Stromal cell of bone marrow (primary cell): ENCODE measurements at regions not wholly inside any gene's neighbourhood (a gene's known extent, or its start where the extent isn't known, plus 50 kb on each side); places are given as distances from the start of the nearest gene placed in this dataset.

Source experiments
- DNase-seq: peaks from one replicate; pipeline ENCODE4 v3.0.0-alpha.2; 2012; ENCODE audit warnings: low read depth

DNA sequence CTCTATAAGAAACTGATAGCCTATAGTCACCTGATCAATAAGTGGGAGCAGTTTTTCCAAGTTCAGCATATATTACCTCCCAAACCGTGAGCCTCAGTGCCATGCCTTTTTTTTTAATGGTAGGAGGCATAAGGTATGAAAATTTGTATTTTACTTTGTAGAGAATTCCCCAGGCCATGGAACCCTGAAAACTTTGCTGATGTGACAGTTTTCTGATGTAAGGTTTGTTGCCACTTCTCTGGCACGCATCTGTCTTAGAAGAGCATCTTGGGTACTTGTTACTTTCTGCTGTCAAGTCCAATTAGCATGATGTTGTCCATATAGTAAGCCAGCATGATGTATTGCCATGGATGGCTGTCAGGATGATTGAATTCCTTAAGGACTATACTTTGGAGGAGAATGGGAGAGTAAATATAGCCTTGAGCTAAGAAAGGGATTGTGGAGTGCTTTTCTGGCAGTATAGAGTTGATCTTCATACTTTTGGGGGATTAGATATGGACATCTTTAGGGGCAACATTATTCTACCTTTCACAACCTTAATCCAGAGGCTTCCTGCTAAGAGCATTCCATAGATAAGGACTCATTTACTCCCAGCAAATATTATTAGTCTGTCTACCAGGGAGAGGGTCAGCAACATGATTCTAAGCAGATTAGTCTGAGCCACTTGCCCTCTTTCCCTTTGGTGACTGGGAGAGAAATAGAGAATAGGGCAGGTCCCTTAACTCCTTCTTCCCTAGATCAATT is 389.6 kb downstream of the YTHDC2 start:
- DNase-seq: no peak

DNA sequence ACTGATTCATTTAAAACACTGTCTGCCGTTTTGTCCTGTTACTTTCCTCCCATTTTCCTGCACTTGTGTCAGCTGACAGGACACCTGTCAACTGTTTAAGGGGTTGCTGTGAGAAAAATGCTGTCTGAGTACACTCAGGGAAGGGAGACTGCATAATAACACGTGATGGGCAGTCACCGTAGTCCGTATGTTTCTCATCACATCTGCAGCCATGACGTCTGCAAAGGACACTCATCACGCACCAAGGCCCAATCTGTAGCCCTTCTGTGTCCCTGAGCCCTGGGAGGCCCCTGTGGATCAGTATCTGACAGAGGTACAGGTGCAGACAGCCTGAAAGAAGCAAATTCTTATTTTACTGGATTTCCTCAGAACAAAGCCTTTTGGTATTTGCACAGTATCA is 396.3 kb downstream of the YTHDC2 start:
- no peak for DNase-seq

DNA sequence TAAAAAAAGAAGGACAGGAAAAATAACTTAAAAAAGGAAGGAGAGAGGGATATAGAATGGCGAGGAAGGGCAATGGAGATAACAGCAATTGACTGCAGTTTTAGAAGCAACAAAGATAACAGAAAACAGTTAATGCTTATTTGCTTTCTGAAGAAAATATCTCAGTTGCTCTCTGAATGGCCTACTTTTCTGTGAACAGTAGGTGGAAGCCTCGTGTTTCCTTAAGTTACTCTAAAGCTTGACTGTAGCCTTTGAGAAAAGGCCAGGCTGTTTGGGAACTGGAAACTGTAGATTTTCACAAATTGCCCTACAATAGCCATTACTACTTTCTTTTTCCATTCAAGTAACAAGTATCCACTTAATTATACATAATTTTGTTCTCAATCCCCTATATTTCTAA is 404.5 kb downstream of the YTHDC2 start:
- DNase-seq: no peak

DNA sequence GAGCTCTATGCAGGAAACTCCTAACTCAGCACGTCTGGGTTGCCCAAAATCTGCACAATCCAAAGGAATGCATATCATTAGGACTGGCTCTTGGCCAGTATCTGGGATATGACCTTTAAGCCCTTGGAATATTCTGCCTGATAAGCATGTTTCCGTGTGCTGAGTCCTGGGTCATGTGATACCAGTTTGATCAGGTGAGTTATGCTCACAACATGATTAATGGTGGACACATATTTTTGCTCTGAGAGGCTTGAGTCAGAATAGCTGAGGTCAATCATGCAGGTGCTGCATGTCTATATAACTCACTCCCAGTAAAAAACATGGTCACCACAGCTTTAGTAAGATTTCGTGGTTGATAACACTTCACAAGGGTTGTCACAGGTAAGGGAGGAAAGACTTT is 408.8 kb downstream of the YTHDC2 start:
- DNase-seq: no peak

DNA sequence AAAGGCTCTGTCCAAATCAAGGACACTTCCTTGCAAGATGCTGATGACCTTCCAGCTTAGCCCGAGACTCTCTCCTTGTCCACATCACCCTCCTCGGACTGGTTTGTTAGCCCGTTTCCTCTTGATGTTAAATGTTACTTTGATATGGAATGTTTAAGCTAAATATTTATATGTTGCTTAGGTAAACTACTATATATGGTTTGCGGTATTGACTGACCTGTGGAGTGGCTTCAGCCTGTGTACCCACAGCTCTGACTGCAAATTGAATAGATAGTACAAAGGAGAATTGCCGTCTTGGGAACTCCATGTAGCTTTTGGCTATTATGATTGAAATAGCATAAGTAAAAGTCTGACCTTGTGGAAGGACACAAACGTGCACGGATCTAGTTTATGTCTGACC is 422.0 kb downstream of the YTHDC2 start:
- DNase-seq: no peak

DNA sequence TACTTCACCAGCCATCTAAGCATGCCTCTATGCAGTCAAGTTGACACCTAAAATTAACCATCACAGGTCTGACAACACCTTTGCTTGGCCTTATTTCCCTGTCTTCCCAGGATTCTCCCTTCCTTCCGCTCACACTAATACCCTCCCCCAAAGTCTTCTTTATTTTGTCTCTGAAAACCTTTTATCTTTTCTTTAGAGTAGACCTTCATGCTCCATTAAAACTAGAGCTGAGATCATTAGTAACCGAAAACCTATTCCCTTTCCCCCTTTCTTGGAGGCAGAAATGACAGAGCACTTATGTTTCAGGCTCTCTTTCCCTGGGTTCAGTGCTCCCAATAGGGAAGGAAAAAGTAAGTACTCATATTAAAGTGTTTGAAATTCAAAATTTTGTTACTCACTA is 423.8 kb downstream of the YTHDC2 start:
- DNase-seq: no peak

DNA sequence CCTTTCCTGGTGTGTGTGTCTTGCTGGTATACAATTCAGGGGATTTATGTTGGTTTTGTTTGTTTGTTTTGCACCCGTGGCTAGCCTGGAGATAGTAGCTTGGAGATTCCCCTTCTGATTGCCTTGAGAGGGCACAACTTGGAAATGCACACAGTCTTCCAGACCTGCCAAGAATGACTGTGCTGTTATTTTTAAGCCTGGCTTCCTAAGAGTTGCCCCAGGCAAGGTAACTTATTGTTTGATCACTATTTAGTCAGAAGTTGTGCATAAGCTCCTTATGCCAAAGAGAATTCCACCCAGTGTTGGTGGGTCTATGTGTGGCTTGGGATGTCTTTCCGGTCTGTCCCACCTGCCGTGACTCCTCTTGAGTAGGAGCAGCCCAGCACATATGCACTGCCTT is 421.9 kb upstream of the KCNN2 start:
- no peak for DNase-seq

DNA sequence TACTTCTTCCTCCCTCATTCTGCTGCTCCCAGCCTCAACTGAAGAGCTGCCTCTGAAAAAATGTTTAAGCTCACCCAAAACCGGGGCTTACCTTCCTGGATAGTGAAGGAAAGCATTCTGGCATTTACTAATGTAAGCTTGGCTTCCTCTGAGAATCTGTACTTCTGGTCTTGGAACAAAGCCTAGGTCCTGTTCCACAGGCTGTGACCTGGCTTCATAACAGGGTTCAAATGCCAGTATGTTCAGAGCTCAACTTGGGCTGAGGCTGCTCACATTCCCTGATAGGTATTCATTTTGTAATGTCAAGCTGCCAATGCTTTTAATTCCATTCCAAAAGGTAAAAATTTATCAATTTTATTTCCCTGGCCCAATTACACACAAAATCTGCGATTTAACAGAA is 411.7 kb upstream of the KCNN2 start:
- no peak for DNase-seq

DNA sequence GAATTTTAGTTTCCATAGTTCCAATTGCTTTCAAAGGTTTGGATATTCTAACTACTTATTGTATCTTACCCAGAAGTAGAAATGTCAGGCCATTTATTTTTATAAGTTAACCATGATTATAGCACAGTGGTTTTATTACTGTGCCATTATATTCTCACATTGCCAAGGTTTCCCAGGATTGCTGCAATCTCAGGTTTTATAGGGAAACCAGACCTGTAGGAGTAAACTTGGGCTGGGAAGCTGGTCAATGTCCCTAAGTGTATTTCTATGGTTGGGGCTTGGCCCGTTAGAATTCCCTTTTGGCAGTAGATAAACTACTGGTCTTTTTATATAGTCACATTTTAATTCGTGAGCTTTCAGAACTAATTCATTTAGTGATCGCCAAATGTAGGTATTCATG is 396.6 kb upstream of the KCNN2 start:
- no peak for DNase-seq

DNA sequence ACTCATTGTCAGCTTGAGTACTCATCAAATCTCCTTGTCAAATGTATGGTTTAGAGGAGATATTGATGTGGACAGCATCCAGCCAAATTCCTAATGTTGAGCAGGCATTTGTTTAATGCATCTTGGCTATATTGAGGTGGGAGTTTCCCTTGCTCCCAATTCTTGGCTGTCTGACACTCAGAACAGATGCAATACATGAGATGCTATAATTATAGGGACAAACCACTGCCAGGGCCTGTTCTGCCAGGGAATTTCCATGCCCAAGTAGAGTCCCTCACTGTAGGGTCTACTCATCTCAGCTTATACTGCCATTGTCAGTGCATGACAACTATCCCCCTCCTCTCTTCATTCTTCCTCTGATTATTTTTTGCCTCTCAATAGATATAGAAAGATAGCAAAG is 392.0 kb upstream of the KCNN2 start:
- no peak for DNase-seq

DNA sequence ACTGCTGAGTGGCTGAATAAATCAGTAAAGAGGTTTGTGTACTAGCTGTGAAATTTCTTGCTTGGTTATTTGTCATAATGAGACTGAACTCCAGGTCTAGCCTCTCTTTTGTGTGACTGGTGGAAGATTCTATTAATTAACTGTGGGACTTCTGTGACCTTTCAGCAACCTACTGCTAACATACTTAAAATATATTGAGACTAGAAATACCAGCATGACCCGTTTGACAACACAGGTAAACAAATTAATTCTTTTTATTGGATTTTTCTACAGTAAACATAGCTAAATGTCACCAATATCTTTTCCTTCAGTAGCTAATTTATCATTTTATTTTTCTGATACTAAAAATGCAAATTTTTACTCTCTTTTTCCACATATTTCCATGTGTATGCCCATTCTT is 390.4 kb upstream of the KCNN2 start:
- DNase-seq: no peak

DNA sequence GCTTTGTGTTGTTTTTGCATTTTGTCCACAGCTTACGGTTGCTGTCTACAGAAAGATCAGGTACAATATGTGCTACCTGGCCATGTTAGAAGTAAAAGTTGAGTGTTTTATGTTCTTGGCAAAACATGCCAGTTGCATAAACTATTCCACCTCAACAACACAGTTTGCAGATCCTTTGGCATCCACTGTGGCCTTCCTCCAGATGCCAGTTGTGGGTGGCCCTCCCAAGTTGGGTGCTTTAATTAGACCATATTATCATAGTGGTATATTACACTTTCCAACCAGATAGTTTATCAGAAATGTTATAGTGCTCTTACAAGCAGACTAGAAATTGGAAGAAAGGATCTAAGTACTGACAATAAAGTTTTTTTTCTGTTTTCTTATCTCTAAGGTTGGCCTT is 386.9 kb upstream of the KCNN2 start:
- DNase-seq: no peak

DNA sequence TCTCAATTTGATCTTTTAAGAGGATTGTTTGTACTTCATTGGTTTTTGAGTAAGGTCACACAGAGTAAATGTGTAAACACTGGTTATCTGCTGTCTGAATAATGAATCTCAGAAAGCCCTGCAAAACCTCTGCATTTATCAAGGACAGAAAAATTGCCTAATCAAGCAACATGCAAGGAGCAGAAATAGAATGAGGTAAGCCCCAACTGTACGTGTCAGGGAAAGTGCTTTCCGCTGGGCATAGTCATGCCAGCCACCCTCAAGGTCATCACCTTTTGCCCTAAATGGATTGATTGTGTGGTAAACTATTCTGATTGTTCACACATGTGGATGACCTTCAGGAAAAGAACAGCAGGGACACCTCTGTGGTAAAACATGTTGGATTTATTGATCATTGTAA is 376.9 kb upstream of the KCNN2 start:
- no peak for DNase-seq

DNA sequence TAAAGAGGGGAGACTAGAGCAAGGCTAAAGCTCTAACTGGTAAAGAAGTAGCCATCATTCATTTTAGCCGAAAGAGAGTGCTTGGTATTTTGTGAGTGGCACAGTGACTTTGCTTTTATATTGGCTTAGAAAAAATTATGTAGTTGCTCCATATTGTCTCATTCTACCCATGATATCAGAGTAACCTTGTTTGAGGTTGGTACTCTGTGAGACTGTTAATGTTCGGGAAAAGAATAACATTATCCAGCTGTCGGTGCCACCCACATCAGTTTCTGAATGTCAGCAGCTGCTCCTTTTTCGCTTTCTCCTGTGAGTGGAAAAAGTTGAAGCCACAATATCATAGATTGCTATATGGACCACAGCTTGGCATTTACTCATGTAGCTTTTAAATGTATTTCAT is 376.4 kb upstream of the KCNN2 start:
- no peak for DNase-seq

DNA sequence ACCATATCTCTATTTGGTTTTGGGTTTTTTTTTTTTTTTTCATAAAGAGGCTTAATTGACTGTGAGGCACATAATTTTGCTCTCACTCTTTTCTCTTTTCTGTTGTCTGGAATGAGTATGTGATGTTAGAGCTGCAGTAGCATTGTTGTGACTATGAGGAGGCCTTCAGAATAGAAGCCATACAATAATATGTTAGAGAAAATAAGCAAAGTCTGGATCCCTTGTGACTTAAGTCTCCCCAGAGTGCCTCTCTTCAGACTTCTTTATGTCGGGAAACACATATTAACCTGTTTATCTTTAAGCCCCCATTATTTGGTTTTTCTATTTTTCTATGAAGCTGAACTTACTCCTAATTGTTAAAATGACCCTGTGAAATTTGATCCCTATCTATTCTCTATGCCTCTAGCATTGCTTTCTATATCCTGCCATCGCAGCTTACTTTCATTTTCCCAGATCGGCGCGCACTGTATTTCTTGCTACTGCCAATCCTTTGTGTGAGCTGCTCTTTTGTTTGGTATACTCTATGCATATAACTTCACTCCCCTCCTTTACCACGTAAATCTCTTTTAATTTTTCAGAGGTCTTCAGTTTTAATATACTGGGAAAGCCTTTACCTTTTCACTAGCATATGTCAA is 372.5 kb upstream of the KCNN2 start:
- no peak for DNase-seq

DNA sequence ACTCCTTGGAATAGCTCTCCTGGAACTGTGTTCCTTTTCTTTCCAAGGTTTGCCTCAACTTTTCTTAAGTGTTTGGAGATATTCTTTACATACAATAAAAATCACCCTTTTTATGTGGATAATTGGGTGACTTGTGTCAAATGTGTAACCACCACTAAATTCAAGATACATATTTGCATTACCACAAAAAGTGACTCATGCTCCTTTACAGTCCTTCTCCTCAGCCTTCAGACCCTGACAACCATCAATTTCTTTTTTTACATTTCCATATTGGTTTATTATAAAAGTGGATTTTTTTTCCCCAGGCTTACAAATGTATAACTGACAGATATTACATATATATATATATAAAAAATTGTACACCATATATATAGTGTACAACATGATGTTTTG is 372.0 kb upstream of the KCNN2 start:
- no peak for DNase-seq

DNA sequence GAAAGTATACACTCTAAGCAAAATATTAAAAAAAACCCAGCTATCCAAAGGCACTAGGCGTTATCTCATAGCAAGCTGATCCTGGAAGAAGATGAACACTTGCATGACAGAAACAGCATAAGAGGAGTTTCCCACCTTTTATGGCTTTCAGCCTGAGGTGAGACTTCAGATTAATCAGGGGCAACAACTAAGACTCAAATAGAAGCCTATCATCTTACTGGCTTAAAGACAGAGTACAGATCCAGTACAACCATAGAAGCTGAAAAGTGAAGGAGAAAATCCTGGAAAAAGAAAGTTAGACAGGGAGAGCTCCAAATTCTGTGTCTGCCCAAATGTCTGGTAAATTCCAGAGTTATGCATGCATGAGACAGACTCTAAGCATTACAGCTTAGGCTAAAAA is 360.8 kb upstream of the KCNN2 start:
- DNase-seq: no peak

DNA sequence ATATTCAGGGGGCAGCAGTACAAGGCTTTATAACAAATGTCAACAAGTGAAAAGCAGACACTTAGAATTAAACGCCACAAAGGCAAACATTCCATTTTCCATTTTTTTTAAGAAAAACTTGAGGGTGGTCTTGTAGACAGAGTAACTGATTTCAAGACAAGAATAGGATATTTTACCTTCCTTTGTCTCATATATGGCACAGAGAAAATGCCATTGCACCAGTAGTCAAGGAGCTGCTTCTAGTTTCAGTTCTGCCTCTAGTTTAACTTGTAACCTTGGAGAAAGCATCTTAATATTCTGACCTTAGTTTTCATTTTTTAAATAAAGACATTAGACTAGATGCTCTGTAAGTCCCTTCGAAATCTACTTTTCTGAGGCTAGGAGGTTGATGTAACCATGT is 355.3 kb upstream of the KCNN2 start:
- no peak for DNase-seq

DNA sequence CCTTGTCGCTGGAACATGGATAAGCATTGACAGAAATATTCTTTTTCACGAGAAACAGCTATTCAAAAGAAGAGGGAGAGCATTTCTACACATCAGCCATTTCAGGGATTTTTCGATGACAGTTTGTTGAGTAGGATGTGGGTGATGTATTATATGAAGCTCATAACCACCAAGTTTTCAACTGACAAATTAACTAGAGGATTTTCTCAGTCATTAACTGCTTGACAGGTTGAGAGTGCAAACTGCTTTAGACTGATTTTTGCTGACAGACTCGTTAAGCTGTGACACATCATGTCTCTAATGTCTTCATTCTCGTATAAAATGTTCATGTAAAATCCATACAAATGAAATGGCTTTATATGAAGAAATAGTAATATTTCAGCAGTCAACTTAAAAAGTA is 354.2 kb upstream of the KCNN2 start:
- DNase-seq: no peak

DNA sequence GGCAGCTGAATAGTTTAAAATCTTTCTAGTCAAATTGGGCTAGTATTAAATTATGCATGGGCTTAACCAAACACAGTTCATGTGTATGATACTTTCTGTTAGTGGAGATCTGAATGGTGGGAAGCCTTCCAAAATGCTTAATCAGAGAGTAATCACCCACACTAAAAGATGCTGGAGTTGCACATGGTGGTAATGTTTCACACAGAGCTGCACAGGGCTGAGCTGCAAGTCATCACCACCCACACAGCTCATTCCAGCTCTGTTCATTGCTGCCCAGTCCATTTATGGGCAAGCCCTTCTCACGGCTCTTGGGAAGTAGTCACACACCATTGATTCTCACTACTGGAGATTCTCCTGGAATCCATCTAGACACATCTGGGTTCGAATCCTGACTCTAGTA is 351.5 kb upstream of the KCNN2 start:
- peak; percentile 47 for DNase-seq

DNA sequence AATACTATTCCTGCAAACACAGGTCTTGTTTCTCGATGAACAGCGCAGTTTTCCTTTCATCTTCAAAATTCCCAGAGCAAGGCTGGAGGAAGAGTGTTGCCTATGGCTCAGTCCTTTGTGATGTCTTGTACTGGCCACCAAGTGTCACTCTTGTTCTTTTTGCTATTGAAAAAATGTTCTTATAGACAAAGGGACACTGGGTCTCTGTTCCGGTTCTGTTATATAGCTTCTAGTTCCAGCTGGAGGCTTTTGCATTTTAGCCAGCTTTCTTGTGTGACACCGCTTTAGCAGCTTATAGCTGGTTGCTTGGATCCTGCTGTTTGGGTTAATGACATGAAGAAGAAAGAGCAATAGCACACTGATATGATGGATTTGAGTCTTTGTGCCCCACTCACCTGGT is 343.7 kb upstream of the KCNN2 start:
- no peak for DNase-seq

DNA sequence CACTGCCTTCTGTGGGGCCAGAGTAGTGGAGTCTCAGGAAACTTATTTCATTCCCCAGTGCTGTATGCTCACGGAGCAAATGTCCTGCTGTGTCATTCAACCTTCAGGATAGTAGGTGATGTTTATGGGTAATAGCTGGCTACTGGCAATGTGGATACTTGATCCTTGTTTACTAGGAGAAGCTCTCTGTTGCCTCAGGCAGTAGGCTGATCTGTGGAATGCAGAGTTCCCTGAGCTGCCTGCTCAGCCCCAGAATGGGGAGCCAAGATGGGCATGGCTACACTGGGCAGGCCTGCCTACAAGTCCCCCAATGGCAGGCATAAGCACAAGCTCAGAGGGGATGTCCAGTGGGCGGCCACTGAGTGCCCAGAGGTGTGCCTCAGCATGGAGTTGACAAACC is 323.1 kb upstream of the KCNN2 start:
- DNase-seq: no peak

DNA sequence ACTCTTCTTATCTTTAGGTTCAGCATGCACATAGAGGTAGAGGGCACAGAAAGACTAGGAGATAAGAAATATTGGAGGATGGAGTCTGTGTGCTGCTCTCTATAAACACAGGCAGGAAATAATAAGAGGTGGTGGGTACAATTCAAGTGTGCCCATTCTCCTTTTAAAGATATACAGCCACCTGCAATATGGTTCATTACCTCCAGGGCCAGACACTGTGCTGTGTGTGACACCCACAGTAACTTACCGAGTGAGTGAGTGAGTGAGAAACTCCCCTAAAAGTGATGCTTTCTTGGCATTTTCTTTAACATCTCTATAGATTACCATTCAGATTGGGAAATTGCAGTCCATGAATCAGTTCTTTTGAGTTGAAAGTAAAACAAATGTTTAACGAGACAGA is 311.8 kb upstream of the KCNN2 start:
- no peak for DNase-seq

DNA sequence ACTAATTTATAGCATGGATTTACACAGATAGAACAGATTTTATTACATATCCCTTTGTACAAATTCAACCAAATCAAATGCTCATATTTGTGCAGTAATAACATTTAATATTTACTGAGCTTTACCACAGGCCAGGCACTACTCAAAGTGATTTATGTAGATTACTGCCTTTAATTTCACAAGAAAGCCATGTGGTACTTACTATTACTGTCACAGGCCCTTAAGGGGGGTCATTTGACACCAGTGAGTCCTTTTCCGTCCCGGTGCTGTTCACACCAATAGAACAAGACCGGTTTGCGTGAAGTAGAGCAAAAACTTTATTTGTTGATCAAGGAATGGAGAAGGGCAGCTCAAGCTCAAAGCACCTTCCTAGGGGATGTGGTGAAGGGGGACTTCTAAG is 308.5 kb upstream of the KCNN2 start:
- DNase-seq: no peak
